ENCODE measurements at regions not wholly inside any gene's neighbourhood (a gene's known extent, or its start where the extent isn't known, plus 50 kb on each side); places are given as distances from the start of the nearest gene placed in this dataset.
"Not testable (repeated sequence)": the region's sequence is repeated elsewhere in the genome, so short reads cannot be mapped to it uniquely, and the experiment has no call there.

GRCh38 chr4:106803083-106803482 lies 233.0 kb downstream of the DKK2 start:
- H3K27me3 Mint-ChIP-seq = no peaks in the 10 kb centered on the region
- intact Hi-C loops (cut with micrococcal nuclease) = no loop called here
- no peaks in the 10 kb centered on the region for H3K9me3 Mint-ChIP-seq
- no peaks in the 10 kb centered on the region for H3K36me3 Mint-ChIP-seq (ENCODE audit: low read depth)
- no peak overlapping the region for H3K27ac Mint-ChIP-seq
- no peak overlapping the region for H3K4me3 Mint-ChIP-seq
- no peaks in the 10 kb centered on the region for H3K4me1 Mint-ChIP-seq
- no peak for DNase-seq

- Mint-ChIP-seq H3K4me1 (no peaks in the 10 kb centered on the region), H3K27ac (no peak overlapping the region), H3K4me3 (no peak overlapping the region), H3K9me3 (no peaks in the 10 kb centered on the region), H3K27me3 (no peaks in the 10 kb centered on the region), H3K36me3 (ENCODE audit: low read depth) (no peaks in the 10 kb centered on the region)
- intact Hi-C loops (cut with micrococcal nuclease) = no loop called here
- no peak for DNase-seq
Observed at GRCh38 chr4:106801386-106801785, 234.7 kb downstream of the DKK2 start.

DNA sequence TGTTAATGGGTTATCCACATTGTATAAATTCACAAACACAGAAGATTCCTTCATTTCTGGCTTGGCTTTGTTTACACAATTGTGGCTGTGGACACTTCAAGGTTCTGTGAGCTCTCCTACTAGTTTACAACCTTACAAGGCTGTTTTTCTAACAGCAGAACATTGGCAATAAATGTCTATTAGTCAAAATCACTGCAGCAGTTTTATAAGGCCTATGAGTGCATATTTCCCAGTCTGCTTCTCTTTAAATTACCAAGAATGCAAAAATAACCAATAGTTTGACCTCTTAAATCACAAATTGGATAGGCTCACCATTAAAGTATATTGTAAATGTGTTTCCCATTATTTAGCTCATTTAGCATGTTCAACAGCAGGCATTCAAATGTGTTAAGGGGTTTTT lies 239.2 kb downstream of the DKK2 start:
- no peak overlapping the region for H3K27ac Mint-ChIP-seq
- DNase-seq = no peak
- H3K4me3 Mint-ChIP-seq = no peak overlapping the region
- intact Hi-C loops (cut with micrococcal nuclease) = no loop called here
- no peaks in the 10 kb centered on the region for H3K4me1 Mint-ChIP-seq
- no peaks in the 10 kb centered on the region for H3K27me3 Mint-ChIP-seq
- no peaks in the 10 kb centered on the region for H3K36me3 Mint-ChIP-seq (ENCODE audit: low read depth)
- no peaks in the 10 kb centered on the region for H3K9me3 Mint-ChIP-seq

GRCh38 chr4:106795326-106795725 lies 240.8 kb downstream of the DKK2 start:
- no peaks in the 10 kb centered on the region for H3K4me1 Mint-ChIP-seq
- intact Hi-C loops (cut with micrococcal nuclease) = no loop called here
- no peaks in the 10 kb centered on the region for H3K27me3 Mint-ChIP-seq
- no peak overlapping the region for H3K4me3 Mint-ChIP-seq
- no peaks in the 10 kb centered on the region for H3K36me3 Mint-ChIP-seq (ENCODE audit: low read depth)
- no peak overlapping the region for H3K27ac Mint-ChIP-seq
- H3K9me3 Mint-ChIP-seq = no peaks in the 10 kb centered on the region
- no peak for DNase-seq

DNA sequence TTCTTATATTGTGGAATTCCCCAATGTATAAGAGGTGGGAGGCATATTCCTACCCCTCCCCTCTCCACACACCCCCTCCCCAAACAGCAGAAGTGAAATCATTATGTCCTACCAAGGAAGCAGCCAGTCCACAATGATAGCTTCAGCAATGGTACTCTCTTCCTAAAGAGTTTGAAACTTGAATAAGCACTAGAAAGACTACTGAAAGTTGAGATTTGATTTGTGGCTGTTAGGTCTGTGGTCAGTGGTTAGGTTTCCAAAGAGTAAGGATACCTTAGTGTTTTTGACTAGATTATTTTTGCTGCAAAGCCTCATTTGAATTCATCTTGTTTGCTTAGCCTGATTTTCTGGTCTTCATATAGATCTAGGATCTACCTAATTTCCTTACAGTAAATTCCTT lies 242.2 kb downstream of the DKK2 start:
- intact Hi-C loops (cut with micrococcal nuclease) = no loop called here
- Mint-ChIP-seq H3K36me3 (ENCODE audit: low read depth) (no peaks in the 10 kb centered on the region), H3K27me3 (no peaks in the 10 kb centered on the region), H3K4me1 (no peaks in the 10 kb centered on the region), H3K4me3 (no peak overlapping the region), H3K9me3 (no peaks in the 10 kb centered on the region), H3K27ac (no peak overlapping the region)
- no peak for DNase-seq

DNA sequence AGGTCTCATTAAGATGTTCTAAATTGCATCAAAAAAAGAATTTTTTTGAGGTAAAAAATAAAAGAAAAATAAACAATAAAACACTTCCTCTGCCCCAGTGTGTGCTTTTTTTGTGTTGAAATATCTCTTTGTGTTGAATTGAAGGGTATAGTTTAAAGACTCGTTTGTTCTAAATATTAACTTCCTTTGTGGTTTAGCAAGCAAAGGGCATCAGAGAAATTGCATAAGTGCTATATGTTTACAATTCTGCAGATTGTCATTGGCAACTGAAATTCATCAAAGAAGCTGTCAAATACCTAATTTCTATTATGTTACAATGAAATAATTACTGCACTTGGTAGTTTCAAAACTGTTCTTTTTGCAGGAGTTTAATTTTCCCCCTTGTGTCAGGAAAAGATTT lies 260.5 kb downstream of the DKK2 start:
- Mint-ChIP-seq H3K27me3 (no peaks in the 10 kb centered on the region), H3K9me3 (no peaks in the 10 kb centered on the region), H3K4me3 (no peak overlapping the region), H3K4me1 (no peaks in the 10 kb centered on the region), H3K27ac (no peak overlapping the region), H3K36me3 (ENCODE audit: low read depth) (no peaks in the 10 kb centered on the region)
- DNase-seq = no peak
- intact Hi-C loops (cut with micrococcal nuclease) = no loop called here

DNA sequence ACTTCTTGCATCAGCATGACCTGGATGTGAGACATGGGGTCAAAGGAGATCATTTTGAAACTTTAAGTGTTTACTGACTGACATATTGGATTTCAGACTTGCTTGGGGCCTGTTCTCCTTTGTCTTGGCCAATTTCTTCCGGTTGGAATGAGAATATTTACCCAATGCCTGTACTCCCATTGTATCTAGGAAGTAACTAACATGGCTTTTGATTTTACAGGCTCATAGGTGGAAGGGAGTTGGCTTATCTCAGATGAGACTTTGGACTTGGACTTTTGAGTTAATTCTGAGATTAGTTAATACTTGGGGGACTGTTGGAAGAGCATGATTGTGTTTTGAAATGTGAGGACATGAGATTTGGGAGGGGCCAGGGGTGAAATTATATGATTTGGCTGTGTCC lies 262.1 kb downstream of the DKK2 start:
- intact Hi-C loops (cut with micrococcal nuclease); H3K4me1 Mint-ChIP-seq; H3K36me3 Mint-ChIP-seq (ENCODE audit: low read depth); H3K27me3 Mint-ChIP-seq; H3K9me3 Mint-ChIP-seq; H3K4me3 Mint-ChIP-seq; H3K27ac Mint-ChIP-seq; DNase-seq: not testable (repeated sequence)

GRCh38 chr4:106773076-106773905 lies 262.8 kb downstream of the DKK2 start:
- no peaks in the 10 kb centered on the region for H3K9me3 Mint-ChIP-seq

DNA sequence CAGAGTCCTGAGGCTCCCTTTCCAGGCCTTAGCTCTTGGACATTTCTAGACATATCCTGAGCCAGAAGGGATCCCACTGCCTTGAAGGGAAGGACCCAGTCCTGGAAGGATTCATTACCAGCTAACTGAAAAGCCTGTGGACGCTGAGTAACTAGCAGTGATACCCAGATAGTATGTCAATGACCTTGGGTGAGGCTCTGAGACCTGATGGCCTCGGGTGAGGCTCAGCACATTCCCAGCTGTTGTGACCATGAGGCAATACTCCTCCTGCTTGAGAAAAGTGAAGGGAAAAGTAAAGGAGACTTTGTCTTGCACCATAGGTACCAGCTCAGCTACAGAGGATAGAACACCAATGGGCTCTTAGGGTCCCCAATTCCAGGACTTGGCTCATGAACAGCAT lies 268.1 kb downstream of the DKK2 start:
- no peak overlapping the region for H3K4me3 Mint-ChIP-seq
- no peak overlapping the region for H3K27ac Mint-ChIP-seq
- no peaks in the 10 kb centered on the region for H3K27me3 Mint-ChIP-seq
- H3K36me3 Mint-ChIP-seq (ENCODE audit: low read depth) = no peaks in the 10 kb centered on the region
- no peaks in the 10 kb centered on the region for H3K9me3 Mint-ChIP-seq
- H3K4me1 Mint-ChIP-seq = no peaks in the 10 kb centered on the region
- intact Hi-C loops (cut with micrococcal nuclease) = no loop called here
- no peak for DNase-seq

More at GRCh38 chr4:106773076-106773905, 262.8 kb downstream of the DKK2 start:
- Mint-ChIP-seq H3K27me3 (no peaks in the 10 kb centered on the region), H3K36me3 (ENCODE audit: low read depth) (no peaks in the 10 kb centered on the region), H3K4me3 (no peak overlapping the region), H3K27ac (no peak overlapping the region), H3K4me1 (no peaks in the 10 kb centered on the region)
- no peak for DNase-seq
- intact Hi-C loops (cut with micrococcal nuclease) = no loop called here

GRCh38 chr4:106766519-106766918 lies 269.6 kb downstream of the DKK2 start:
- no peak for DNase-seq
- Mint-ChIP-seq H3K36me3 (ENCODE audit: low read depth) (no peaks in the 10 kb centered on the region), H3K9me3 (no peaks in the 10 kb centered on the region), H3K4me3 (no peak overlapping the region), H3K27ac (no peak overlapping the region), H3K4me1 (no peaks in the 10 kb centered on the region), H3K27me3 (no peaks in the 10 kb centered on the region)
- intact Hi-C loops (cut with micrococcal nuclease) = no loop called here

DNA sequence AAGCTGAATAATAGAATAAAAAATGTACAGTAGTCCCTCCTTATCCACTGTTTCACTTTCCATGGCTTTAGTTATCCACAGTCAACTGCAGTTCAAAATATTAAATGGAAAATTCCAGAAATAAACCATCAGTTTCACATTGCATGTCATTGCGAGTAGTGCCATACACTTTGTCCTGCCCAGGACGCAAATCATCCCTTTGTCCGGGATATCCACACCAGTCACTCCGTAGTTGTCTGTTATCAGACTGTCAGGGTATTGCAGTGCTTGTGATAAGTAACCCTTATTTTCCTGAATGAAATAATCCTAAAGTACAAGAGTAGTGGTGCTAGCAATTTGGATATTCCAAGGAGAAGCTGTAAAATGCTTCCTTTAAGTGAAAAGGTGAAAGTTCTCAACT lies 271.3 kb downstream of the DKK2 start:
- no peak for DNase-seq
- Mint-ChIP-seq H3K4me1 (no peaks in the 10 kb centered on the region), H3K4me3 (no peak overlapping the region), H3K9me3 (no peaks in the 10 kb centered on the region), H3K27me3 (no peaks in the 10 kb centered on the region), H3K27ac (no peak overlapping the region), H3K36me3 (ENCODE audit: low read depth) (no peaks in the 10 kb centered on the region)
- intact Hi-C loops (cut with micrococcal nuclease) = no loop called here

DNA sequence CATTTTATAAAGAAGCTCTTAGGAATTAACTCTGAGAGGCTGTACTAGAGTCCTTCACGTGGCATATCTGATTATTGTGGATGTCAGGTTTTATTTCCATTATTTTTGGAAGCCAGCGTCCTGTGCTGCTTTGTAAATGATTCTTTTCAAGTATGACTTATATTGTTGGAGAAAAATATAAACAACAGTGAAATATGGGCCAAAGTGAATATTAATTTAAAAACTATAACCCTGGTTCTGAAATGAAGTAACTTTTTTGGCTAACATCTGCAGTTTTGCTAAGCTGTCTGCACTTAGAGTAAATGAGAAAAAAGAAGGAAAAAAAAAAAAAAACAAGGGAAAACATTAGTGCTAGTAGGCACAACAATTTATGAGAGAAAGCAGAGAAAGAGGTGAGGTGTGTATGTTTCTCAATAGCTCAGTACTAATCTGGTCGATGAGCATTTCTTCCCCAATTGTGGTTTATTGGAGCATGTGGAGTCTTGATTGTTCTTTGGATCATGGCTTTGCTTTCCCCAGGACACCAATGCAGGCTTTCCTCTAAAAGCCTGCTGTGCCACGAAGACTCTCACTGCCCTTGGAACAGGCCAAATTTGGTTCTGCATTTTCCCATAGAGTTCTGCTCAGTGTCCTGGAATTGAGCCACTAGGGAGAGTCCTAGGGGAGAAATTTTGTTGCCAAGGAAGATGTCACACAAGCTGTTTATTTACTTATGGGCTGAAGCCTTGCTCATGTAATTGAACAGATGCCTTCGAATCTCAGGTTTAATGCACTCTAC lies 273.3 kb downstream of the DKK2 start:
- intact Hi-C loops (cut with micrococcal nuclease) = no loop called here
- Mint-ChIP-seq H3K9me3 (no peaks in the 10 kb centered on the region), H3K27me3 (no peaks in the 10 kb centered on the region), H3K27ac (no peak overlapping the region), H3K4me1 (no peaks in the 10 kb centered on the region), H3K36me3 (ENCODE audit: low read depth) (no peaks in the 10 kb centered on the region), H3K4me3 (no peak overlapping the region)
- no peak for DNase-seq

DNA sequence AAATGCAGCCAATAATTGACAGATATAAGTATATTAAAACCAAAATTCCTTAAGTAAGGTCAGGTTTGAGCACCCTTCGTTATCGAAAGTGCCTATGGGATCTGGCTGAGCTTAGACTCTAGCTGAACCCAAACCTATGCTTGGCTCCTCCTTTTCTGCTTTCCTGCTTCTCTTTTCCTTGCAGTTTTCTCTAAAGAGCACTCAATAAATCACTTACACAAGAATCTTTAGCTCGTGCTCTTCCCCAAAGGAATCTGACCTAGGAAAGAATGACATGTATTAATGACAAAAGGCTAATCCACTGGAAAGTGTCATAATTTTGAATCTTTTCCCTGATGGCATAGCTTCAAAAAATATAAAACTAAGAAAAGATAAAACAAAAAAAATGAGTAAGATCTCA lies 282.7 kb downstream of the DKK2 start:
- no peaks in the 10 kb centered on the region for H3K4me1 Mint-ChIP-seq
- H3K4me3 Mint-ChIP-seq = no peak overlapping the region
- intact Hi-C loops (cut with micrococcal nuclease) = no loop called here
- no peaks in the 10 kb centered on the region for H3K36me3 Mint-ChIP-seq (ENCODE audit: low read depth)
- no peaks in the 10 kb centered on the region for H3K27me3 Mint-ChIP-seq
- H3K9me3 Mint-ChIP-seq = no peaks in the 10 kb centered on the region
- no peak for DNase-seq
- H3K27ac Mint-ChIP-seq = no peak overlapping the region

DNA sequence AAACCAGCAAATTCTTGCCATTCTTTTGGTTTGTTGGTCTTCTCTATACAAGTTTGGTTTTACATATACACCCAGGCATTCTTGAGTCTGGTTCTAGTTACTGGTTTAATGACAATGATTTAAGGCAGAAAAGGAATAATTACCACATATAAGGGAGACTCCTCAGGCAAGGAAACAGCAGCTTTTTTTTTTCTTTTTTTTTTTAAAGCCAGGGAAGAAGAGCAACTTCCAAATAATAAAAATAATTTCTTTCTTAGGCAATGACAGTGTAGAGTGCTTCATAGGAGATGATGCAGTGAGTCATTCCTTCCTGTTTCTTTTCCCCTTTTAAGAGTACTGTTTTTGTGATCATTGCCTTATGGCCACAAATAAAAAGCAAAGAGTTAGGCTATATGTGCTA lies 289.7 kb downstream of the DKK2 start:
- H3K27ac Mint-ChIP-seq = no peak overlapping the region
- H3K27me3 Mint-ChIP-seq = no peaks in the 10 kb centered on the region
- DNase-seq = no peak
- no peak overlapping the region for H3K4me3 Mint-ChIP-seq
- H3K36me3 Mint-ChIP-seq (ENCODE audit: low read depth) = no peaks in the 10 kb centered on the region
- no peaks in the 10 kb centered on the region for H3K9me3 Mint-ChIP-seq
- intact Hi-C loops (cut with micrococcal nuclease) = no loop called here
- no peaks in the 10 kb centered on the region for H3K4me1 Mint-ChIP-seq
